ENCODE measurements at regions not wholly inside any gene's neighbourhood (a gene's known extent, or its start where the extent isn't known, plus 50 kb on each side); places are given as distances from the start of the nearest gene placed in this dataset.
A peak's percentile ranks its signal among the peaks of the same experiment; 100 is the strongest.

DNA sequence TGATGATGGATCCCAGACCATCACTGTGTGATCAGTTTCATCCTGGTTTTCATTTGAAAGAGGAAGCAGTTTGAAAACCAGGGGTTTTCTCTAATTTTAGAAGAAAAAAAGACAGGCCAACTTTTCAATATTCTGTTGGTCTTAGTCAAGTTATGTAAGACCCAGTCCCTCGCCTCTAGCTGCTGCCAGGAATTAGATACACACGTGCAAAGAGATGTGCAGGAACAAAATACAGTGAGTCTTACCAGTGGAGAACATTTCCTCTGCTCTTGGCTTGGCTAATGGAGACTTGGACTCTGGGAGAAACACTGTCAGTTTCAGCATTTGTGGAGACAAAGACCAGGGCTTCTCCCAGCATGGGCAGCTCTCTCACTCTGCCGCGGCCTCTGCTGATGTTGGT is 214.9 kb upstream of the C2CD4B start:
- Histone ChIP-seq H3K9me3 (no peaks in the 10 kb centered on the region), H3K36me3 (no peaks in the 10 kb centered on the region), H3K27me3 (no peaks in the 10 kb centered on the region), H3K4me3 (no peak overlapping the region), H3K27ac (no peak overlapping the region), H3K4me1 (no peaks in the 10 kb centered on the region)
- TF ChIP-seq, protein P1, sequence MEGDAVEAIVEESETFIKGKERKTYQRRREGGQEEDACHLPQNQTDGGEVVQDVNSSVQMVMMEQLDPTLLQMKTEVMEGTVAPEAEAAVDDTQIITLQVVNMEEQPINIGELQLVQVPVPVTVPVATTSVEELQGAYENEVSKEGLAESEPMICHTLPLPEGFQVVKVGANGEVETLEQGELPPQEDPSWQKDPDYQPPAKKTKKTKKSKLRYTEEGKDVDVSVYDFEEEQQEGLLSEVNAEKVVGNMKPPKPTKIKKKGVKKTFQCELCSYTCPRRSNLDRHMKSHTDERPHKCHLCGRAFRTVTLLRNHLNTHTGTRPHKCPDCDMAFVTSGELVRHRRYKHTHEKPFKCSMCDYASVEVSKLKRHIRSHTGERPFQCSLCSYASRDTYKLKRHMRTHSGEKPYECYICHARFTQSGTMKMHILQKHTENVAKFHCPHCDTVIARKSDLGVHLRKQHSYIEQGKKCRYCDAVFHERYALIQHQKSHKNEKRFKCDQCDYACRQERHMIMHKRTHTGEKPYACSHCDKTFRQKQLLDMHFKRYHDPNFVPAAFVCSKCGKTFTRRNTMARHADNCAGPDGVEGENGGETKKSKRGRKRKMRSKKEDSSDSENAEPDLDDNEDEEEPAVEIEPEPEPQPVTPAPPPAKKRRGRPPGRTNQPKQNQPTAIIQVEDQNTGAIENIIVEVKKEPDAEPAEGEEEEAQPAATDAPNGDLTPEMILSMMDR (IDR thresholded peaks at IDR 0.05), result no peak
- DNase-seq (ENCODE audit: low spot score), result no peak

DNA sequence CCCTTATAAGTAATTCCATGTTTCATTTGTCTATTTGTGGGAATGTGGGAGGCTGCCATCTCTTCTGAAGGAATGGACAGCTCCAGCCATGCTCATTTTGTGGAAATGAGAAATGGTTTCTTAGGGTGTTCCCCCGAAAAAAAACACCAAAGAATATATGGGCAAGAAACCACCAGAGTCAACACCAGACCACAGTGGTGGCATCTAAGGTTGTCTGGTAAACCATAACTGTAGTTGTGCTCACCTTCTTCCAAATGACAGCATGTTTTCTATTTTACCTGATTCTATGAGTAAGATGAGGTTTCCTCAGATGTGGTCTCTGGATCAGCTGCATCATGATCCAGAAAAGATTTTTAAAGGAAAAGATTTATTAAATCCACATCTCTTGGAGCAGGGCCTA is 217.0 kb upstream of the C2CD4B start:
- Histone ChIP-seq H3K9me3 (no peaks in the 10 kb centered on the region), H3K27ac (no peak overlapping the region), H3K36me3 (no peaks in the 10 kb centered on the region), H3K4me3 (no peak overlapping the region), H3K27me3 (no peaks in the 10 kb centered on the region), H3K4me1 (no peaks in the 10 kb centered on the region)
- DNase-seq (ENCODE audit: low spot score), result no peak
- TF ChIP-seq, protein P1 (IDR thresholded peaks at IDR 0.05), result no peak

DNA sequence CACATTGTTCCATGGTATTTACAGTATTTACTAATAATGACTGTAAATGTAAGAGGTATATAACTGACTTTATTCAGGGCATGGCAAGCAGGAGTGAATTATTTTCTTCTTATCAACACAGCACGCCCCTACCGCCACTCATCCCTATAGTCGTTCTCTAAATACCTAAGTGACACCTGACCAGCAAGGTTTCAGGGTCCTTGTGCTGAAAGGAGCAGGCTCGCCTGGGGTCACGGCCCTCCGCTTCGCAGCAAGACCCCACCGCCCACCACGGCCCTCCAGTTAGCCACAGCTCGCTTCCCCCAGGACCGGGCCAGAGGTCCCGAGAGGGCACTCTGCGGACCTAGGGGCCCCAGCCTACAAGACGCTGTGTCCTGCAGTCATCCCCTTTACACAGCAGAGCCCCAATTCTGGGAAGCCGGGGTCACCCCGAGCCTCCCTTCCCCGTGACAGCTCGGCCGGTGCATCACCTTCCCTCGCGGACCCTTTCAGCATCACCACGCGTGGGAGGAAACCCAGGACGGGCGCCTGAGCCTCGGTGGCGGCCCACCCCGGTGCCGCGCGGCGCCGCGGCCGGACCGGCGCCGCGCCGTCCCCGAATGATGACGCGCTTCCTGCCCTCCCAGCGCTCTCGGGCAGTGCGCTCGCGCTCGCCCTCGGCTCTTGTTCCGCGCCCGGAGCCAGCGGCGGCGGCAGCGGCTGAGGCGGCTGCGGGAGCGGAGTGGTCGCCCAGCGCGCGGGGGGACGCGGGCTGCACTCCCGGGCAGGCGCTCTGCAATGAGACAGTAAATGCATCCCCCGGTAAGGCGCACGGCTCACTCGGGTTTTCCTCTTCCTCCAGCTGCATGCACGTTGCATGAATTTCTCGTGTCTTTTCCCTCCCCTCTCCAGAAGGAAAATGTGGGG is 225.1 kb upstream of the C2CD4B start, which contains the start of gene TLN2:
TSS of gene TLN2 (plus strand) at position 666 of the 906 bp plus-strand sequence.
- no peak for DNase-seq (ENCODE audit: low spot score)
- Histone ChIP-seq H3K4me3 (peak within 1 kb of the TSS; percentile 68 to 89), H3K27me3 (no peaks in the 10 kb centered on the region), H3K4me1 (peaks cover 0 to 16% of the 10 kb centered on the region in 2 donors), H3K27ac (peak within 1 kb of the TSS; percentile 80 to 82), H3K36me3 (no peaks in the 10 kb centered on the region), H3K9me3 (no peaks in the 10 kb centered on the region)
- TF ChIP-seq, protein P1 (IDR thresholded peaks at IDR 0.05), result no peak

DNA sequence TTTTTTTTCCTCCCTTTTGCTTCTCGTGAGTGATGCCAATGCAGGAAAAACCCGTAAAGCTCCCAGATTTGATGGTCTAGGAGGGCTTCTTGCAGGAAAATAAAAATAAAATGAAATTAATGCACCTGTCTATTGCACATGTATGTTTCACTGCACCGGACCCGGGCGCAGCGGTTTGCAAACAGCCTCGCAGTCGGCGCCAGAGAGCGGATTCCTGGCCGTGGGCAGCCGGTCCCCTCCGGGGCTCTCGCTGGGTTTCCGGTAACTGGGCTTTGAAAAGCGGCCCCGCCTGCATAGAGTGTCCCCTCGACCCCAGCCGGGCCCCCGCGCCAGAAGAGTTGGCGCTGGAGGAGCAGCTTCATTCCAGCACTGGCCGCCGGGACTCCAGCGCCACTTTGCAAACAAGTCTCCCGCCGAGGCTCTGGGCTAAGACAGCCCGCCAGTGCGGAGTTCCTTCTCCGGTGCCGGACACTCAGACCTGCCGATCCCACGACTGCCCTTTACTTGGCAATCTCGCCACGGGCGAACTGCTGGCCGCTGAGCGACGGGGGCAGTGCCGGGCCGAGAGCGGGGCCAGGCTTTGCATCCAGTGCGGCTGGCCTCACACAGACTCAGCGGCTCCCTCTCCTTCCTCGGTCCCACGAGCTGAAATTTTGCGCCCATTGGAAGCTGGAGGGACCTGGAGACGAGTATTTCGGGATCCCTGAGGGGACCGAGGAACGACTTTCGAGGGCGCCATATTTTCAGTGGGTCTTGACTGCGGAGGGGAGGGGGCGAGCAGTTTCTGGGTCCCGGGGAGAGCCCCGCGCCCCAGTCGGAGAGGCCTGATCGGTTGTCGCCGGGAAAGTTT is 225.9 kb upstream of the C2CD4B start:
- Histone ChIP-seq H3K4me3 (peak overlapping the region; percentile 68 to 89), H3K27me3 (no peaks in the 10 kb centered on the region), H3K4me1 (peaks cover 0 to 16% of the 10 kb centered on the region in 2 donors), H3K36me3 (no peaks in the 10 kb centered on the region), H3K9me3 (no peaks in the 10 kb centered on the region), H3K27ac (peak overlapping the region; percentile 80 to 82)
- TF ChIP-seq, protein P1 (IDR thresholded peaks at IDR 0.05), result no peak
- DNase-seq (ENCODE audit: low spot score), result peak; percentile 60

DNA sequence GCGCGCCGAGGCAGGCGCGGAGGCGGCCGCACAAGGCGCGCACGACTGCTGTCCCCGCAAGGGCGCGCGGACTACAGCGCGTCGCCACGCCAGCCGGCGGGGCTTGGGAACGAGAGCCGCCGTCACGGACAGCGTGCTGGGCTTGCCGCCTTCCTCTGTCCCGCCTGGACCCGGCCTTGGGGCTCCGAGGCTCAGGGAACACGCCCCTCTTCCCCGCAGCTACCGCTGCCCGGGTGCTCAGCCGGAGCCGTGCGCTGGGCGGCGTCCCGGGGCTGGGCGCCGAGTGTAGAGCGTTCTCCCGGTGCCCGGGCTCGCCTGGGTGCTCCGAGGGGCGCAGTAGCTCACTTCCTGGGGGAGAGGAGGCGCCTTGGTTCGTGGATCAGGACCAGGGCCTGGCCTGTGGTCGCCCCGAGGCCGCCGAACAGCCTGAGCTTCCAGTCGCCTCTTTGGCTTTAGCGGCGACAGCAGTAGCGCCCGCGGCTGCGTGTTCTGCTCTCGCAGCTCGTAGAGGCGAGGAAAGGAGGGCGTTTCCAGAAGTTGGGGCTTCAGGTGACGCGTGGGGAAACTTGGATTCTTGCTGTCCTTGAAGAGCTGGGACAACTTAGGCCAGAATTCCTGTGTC is 226.7 kb upstream of the C2CD4B start:
- Histone ChIP-seq H3K9me3 (no peaks in the 10 kb centered on the region), H3K27me3 (no peaks in the 10 kb centered on the region), H3K27ac (peak overlapping the region; percentile 80 to 82), H3K4me1 (peaks cover 0 to 16% of the 10 kb centered on the region in 2 donors), H3K36me3 (no peaks in the 10 kb centered on the region), H3K4me3 (peak overlapping the region; percentile 68 to 89)
- DNase-seq (ENCODE audit: low spot score), result no peak
- TF ChIP-seq, protein P1 (IDR thresholded peaks at IDR 0.05), result peak; percentile 31 to 66

Data from right atrium auricular region (tissue), 2 donors.